Ureter (tissue), 1 donor: ENCODE measurements at regions not wholly inside any gene's neighbourhood (a gene's known extent, or its start where the extent isn't known, plus 50 kb on each side); places are given as distances from the start of the nearest gene placed in this dataset.

Source experiments
- DNase-seq: peaks from one replicate; pipeline ENCODE4 v3.0.0-alpha.2; 2020; ENCODE audit warnings: low spot score
- donor health status: DM: yes; HTN: yes; CAD: no.

DNA sequence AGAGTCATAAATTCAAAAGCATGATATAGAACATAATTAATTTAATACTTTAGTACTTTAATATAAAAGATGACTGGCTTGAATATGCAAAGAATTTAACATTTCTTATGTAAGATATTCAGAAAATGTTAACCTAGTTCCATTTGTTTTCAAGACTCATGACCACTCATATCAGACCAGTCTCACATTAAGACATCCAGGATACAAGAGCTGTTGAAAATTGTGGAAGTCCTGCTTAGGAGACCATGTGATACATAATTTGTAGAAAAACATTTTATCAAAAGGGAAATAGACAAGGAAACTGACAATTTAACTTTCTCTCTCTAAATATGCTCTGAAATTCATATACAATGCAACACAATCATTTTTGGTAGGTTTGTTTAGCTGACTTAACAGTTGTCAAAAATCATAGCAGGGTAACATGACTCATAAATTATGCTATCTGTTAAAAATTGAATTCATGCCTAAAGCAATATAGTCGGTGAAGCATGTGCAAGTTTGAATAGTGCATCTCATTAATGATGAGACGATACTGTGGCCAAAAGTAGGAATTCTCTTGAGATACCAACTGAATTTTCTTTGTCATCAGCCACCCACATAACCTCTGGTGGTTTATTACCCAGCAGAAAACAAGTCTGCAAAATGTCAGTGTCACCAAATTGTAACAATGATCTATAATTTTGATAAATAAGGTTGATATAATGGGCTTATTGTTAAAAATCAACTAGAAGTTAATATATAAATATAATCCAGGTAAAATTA, 211.4 kb downstream of the GASK1B start:
- no peak for DNase-seq

DNA sequence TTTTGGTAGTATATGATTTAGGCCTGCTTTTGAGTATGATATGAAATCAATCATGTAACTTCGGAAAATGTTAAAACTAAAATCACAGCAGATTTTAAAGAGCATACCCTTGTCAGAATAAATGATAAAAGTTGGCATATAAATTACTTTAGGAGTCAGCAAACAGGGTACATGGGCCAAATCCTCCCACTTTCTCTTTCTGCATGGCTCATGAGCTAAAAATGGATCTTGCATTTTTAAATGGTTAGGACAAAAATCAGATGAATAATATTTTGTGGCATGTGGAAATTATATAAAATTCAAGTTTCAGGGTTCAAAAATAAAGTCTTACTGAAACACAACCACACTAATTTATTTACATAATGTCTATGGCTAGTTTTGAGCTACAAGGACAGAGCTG, 214.9 kb downstream of the GASK1B start:
- no peak for DNase-seq

DNA sequence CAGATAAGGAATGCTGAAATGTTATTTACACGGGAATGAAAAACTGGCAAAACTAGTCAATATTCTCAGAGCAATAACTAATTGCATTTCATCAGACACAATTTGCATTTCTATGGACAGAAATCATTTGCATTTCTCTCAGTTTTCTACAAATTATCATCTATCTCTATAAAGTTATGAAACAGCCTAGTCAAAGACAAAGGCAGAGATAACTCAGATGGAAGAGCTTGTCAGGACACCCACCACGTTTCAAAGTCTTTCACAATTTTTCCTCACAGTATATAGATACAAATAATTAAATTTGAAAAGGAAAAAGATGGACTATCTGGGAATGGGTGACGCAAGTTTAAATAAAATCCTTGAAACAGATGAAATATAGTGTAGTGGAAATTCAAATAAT, 230.8 kb downstream of the GASK1B start:
- DNase-seq, result no peak

DNA sequence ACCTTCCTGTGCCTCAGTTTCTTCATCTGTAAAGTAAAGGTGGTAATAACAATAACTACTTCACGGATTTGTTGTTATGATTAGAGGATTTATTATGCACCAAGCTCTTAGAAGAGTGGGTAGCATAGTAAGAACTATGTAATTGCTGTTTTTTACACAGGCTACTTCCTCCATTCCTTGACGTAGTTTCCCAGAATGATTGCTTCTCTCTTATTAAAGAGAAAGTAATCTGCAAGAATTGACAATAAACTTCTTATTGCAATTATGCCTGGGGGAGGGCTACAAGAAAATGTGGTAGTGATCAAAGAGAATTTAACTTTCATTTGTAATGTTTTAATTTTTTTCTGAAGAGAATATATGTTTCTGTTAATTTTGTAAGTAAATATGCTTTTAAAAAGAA, 238.7 kb downstream of the GASK1B start:
- no peak for DNase-seq

DNA sequence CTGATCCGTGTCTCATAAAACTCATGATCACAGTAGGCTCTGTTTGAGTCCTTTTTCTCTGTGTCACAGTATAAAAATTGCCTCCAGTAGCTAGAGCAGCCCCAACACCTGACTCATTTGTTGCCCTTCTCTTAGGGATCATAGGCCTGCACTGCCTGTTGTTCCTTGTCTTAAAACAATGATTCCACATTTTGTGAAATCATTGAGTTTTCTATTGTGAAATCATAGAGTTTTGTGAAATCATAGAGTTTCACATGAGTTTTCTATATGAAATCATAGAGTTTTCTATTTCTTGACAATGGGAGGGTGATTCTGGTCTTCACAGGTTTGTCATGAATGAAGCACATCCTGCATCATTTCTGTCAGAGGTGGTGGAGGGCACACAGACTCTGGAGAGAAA, 239.9 kb downstream of the GASK1B start:
- DNase-seq, result no peak

DNA sequence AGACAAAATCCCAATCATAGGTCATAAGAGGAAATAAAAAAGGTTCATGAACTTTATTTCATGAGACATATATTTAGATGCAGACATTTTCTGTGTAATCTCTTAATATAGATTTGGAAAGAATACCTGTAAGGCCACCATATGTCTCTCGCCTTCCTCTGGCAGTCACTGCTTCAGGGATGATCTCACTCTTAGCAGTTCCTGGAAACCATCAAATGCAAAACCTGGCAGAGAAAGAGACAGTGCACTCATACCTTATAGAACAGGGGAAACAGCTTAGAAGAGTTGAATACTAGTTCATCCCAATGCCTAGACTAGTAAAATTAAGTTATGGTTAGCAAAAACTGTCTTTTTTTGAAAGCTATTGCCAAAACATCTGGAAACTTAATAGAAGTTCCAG, 243.3 kb downstream of the GASK1B start:
- DNase-seq, result no peak

DNA sequence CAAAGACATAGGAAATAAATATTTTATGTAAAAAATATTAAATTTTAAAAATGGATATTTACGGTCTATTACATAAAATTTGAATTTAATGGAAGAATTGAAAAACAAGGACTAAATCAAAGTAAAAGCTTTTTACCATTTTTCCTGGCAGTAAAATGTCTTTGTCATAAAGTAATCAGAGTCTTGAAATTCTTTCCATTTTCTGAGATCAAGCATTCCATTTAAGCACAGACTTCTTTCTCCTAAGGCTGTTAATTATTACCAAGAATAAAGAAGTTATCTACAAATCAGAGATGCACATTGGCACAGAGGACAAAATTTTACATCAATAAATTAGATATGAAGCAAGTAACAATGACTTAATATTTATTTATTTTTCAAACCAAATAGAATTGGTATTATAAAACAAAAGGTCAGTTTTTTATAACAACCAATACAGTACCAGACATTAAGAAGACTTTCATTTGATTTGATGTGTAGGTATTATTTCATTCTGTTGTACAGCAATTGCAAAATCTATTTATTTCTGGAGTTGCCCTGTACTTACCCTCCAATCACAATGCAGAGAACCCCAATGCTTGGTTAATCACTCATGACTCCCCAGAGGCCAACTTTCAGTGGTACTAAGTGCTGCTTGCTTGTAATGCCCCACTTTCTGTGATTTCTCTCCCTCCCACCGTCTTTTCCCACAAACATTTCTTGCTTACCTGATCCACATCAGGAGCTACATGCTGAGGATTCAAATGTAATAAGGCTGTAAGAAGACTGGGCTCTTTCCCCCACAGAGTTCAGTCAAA, 254.6 kb downstream of the GASK1B start:
- no peak for DNase-seq

DNA sequence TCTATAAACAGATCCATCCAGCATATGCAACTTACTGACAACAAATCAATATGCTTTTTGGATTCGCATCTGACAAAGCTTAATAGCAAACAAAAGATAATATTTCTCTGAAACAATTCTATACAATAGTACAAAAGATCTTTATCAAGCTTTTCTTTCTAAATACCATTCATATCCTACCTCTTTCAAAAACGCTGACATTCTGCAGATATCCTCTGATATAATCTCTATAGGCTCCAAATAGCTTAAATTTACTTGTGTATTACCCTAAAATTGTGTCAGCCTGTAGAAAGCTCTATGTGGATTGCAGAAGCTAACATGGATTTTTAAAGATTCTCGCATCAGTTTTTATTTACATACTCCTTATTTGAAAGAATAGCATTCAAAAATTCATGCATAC, 260.6 kb downstream of the GASK1B start:
- DNase-seq, result no peak

DNA sequence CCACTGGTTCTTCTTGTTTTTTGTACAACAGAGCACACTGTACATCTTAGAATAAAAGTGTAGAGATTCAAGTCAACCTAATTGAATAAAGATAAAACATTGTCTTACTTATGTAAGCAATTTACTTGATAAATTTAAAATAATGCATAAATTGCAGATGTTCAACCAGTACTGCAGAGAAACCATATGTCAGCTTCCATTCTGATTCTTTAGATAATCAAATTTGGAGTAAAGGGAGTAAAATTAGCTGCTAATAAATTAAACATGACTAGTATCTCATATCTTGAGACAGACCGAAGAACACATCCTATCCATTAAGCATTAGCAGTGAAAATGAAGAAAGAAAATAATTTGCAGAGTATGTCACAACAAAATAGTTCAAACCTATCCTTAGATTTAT, 261.2 kb downstream of the GASK1B start:
- DNase-seq, result no peak

DNA sequence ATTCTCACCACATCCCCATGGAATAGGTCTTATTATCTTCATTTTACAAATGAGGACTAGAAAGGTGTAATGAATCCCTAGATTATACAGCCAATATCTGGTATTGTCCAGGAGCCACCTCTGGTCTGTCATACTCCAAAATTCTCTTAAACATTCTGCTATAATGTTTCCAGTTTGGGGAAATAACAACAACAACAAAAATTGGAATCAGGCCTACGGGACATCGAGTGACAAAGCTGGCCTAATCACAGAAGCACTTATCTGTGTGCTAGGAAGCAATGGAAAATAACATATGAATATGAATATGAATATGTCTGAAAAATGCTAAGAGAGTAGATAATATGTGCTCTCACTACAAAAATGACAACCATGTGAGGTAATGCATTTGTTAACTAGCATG, 264.1 kb downstream of the GASK1B start:
- DNase-seq, result no peak

DNA sequence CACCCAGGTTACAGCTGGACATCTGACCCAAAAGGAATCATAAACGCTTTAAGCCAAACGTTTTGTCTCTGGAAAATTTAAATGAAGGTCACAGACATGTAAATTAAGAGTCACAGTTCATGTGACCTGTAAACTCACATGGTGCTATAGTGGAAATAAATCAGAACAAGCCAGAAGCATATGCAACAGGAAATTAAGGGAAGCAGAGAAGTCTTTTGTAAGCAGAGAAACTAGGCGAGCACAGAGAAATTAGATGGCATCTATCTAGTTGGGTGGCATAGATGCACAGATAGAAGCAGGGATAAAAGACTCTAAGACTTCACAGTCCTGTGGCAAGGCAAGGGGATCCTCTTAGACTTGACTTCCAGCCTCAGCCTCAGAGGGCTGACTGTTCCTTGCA, 264.8 kb downstream of the GASK1B start:
- DNase-seq, result no peak

DNA sequence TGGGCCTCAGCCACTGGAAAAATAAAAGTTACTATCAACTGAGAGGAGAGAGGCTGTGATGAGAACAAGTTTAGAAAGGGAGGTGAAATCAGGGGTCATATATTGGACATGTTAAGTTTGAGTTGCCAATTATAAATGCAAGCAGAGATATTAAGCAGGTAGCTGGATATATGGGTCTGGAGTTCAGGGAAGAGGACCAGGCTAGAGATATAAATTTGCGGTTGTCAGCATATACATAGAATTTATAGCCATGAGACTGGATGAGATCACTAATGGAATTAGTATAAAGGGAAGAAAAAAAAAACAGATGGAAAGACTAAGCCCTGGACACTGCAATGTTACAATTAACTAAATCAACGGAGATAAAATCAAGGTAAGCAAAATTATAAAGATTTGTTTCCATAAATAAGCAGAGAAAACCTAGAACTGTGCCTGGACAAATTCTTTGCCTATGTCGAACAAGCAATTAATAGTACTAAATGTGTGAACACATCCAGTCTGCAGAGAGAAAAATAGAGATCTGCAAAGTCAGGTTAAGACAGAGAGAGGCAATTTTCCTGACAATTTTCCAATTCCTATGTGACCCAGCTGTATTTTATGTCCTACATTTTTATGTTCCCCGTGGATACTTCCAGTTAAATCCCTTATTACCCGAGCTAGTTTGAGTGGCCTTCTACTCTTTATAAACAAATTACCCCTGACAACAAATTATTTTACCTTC, 265.4 kb downstream of the GASK1B start:
- DNase-seq, result no peak

DNA sequence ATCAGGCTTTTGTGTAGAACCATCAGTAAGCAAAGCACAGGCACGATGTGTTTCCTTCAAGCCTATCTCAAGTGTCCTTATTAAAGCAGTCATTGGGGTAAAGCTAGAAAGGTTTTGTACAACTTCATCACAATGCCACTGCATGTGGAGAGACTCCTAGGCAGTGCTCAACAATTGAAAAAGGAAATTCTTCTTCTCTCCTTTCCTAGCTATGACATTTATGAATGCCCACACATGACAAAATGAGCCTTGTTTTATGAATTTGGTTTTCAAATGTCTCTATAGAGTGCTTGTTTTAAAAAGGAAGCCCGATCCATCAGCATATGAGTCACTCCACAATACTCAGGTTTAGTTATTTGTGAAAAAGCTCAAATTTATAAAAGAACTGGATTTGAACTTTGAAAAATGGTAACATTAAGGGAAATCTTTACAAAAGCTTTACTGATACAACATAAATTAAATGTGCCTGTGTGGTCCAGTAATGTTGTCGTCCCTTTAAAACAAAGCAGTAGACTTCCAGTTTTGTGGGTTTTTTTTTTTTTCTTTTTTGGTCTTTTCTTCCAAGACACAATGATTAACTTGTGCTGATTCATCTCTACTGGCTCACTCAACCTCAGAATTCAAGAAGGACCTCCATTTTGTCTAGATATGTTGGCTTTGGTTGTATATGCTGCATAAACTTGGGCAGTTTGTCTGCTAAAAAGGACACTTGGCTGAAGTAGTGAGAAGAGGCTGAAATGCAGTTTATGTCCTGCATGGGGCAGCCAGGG, 273.8 kb downstream of the GASK1B start:
- no peak for DNase-seq

DNA sequence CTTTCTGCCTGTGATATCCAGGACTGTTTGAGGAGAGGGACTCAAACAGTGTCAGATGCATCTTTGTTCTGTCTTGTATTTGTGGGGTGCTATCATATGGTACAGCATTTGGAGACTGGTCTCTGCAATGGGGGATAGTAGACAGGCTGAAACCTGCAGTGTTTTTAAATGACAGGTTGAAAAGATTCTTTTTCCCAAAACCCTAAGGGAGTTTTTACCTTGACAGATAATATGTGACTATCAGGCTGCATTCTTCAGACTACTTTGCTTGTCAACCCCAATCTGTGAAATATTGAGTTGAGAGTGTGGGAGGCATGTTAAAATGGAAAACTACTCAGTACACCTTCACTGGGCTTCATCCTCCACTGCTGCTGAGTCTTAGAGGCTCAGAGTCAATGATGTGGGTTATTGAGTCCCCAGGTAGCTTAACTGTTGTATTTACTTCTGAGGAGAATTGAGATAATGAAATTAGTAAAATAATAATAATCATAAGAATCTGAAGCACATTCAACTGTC, 274.9 kb downstream of the GASK1B start:
- no peak for DNase-seq

DNA sequence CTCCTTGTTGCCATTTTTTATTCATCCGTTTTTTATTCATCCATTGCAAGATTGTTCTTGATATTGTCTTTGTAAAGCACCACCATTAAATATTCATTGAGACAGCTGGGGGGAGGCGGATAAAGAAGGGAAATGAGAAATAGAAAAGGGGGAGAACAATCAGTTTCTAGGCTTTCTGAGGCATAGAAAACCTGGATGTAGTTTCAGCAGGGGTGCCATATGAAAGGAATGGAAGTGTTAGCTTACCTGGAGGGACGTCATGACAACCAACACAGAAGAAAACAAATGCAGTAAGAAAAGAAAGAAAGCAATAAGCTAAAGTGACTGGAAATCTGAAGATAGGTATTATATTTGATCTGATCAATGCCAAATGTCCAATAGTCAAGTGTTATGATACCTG, 276.1 kb downstream of the GASK1B start:
- DNase-seq, result no peak

DNA sequence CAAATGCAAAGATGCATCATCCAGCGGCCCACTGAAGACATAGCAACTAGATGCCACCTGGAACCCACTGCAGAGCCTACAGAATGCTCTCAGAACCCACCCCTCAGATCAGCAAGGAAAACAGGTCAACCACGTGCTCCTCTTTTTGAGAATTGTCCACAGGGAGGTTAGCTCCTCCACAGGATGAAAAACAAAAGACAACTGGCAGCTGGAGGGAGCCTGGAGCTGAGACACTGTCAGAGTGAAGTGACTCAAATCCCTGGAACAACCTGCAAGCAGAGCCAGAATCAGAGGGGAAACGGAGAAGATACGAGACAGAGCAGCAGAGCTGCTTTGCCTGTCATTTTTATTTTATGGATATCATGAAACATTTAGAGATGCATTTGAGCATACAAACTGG, 277.6 kb downstream of the GASK1B start:
- DNase-seq, result no peak

DNA sequence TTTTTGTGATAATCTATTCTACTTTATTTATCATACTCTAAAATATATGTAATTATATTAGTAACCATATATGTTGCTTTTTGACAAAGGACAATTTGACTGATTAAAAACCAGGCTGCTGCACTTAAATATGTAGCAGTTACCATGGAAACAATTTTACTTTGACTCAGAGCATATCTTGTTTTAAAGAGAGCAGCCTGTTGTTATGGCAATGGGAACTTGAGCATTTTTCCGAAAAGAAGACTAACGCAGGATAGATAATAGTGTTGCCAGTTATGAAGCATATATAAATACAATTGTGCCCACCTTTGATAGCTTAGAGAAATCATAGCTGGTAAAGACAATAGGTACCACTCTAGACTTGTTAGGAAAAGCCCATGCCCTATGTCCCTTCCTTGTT, 283.0 kb downstream of the GASK1B start:
- no peak for DNase-seq

DNA sequence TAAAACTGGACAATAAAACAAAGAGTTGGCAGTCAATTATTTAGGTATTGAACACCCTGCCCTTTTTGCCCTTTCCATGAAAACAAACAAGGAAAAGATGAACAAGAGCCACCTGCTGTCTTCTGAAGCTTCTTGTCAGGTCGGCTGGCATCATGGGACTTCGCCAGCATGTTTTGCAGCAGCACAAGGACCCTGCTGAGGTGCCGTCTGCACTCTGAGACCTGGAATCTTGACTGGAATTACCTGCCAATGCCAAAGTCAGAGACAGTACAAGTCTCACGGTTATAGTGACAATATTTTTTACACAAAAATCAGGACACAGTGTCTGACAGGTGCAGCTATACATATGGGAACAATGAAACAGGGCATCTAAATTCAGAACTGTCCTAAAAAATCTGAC, 284.5 kb downstream of the GASK1B start:
- DNase-seq, result no peak

DNA sequence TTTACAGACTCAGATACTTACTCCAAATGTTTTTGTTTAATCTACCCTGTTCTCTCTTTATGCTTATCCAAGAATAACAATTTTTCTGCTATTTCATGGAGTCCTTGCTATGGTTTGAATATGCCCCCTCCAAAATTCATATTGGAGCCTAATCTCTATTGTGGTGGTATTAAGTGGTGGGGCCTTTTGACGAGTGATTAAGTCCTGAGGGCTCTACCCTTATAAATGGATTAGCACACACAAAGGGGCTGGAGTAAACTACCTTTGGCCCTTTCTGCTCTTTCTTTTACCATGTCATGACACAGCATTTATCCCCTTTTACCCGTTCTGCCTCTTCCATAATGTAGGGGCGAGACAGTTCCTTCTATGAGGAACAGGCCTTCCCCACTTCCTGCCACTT, 285.5 kb downstream of the GASK1B start:
- DNase-seq, result no peak

DNA sequence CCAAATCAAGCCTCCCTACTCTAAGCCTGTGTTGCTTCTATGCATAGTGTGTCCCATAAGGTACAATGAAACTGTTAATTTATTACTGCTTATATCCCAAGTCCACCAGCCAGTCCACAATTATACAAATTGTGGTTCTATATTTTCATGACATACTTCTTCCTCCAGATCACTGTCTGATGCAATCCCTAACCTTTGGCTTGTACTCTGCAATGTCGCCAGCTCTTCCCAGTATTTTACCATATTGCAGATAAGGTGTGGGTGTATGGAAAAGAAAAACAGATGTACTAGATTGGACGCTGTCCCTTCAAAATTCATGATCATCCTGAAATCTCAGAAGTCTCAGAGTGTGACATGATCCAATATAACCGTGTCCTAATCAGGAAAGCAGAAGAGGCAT, 286.2 kb downstream of the GASK1B start:
- no peak for DNase-seq

DNA sequence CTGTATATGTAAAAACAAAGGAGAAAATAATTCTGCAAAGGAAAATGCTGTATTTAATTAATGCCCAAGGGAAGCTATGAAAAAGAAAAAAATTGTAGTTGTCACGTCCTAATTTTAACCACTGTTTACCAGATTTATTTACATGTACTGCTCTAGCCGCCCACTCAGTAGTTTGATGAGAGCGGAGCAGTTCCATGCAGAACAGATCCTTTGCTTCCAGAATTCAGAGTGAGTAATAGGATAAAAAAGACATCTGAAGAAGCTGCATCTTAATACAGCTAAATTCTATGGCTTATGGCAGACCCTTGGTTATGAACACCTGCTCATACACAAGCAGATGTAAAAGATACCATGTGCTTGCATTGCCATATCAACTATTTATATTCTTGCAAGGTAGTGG, 287.0 kb downstream of the GASK1B start:
- no peak for DNase-seq

DNA sequence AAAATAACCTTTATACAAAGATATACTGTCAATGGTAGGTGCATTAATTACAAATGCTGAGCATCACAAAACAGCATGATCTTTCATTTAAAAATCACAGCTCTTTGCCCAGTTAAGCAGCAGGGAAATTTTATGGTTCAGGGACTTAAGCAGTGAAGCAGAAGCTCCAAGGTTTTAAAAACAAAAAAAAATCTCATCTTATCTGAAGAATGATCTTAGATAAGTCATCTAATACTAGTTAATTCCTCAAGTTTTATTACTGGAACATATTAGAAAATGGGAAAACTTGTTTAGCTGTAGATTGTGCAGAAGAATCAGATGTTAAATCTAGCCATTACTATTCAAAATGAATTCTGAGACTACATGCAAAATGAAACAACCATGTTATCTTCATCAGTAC, 289.9 kb downstream of the GASK1B start:
- DNase-seq, result no peak
